H1 (cell line): ENCODE measurements at regions not wholly inside any gene's neighbourhood (a gene's known extent, or its start where the extent isn't known, plus 50 kb on each side); places are given as distances from the start of the nearest gene placed in this dataset.

ENCODE experiments used
- CTCF ChIA-PET: fragments of 300-600 bp; sonication (Branson Sonifier 250); formaldehyde crosslinking; loops from one replicate; lab custom pipeline; 2021; ENCODE audit not compliant: partially characterized antibody; lab: Charles Lee
- POLR2A ChIA-PET: fragments of 300-600 bp; sonication (Branson Sonifier 250); formaldehyde crosslinking; loops from one replicate; lab custom pipeline; 2021; ENCODE audit warnings: inconsistent platforms; ENCODE audit not compliant: partially characterized antibody; lab: Charles Lee
- DNase-seq, 2 experiments: peaks; one replicate each; pipeline versions ENCODE4 v3.0.0 to v3.0.0-alpha.2; 2010 to 2022; ENCODE audit warnings: low spot score in 2 of 2, low read depth in 1 of 2, mixed read lengths in 1 of 2
- FAIRE-seq: peaks from 2 replicates; lab custom pipeline; 2011; peaks lifted over from hg19 to GRCh38; lab: Jason Lieb, UNC
- H2AFZ ChIP-seq: 2 replicates; pipeline ENCODE4 v1.8.1; 2012; ENCODE audit warnings: low read length, inconsistent platforms
- H2AK5ac ChIP-seq: 2 replicates; pipeline ENCODE4 v1.6.1; 2013; ENCODE audit warnings: low read depth, low read length
- H2BK120ac ChIP-seq: replicated peaks from 2 replicates; pipeline ENCODE3; 2013; ENCODE audit warnings: low read depth, low read length, inconsistent platforms
- H2BK12ac ChIP-seq: 2 replicates; pipeline ENCODE4 v1.6.1; 2013; ENCODE audit warnings: low read depth, low read length
- H2BK15ac ChIP-seq: 2 replicates; pipeline ENCODE4 v1.6.1; 2013; ENCODE audit warnings: low read length
- H2BK20ac ChIP-seq: 2 replicates; pipeline ENCODE4 v1.6.1; 2013; ENCODE audit warnings: low read length
- H2BK5ac ChIP-seq: 2 replicates; pipeline ENCODE4 v1.6.1; 2013; ENCODE audit warnings: low read depth, low read length
- H3K14ac ChIP-seq: 2 replicates; pipeline ENCODE4 v1.6.1; 2013; ENCODE audit warnings: inconsistent platforms; ENCODE audit not compliant: insufficient read length
- H3K18ac ChIP-seq: 2 replicates; pipeline ENCODE4 v1.6.1; 2013; ENCODE audit warnings: low read length; ENCODE audit errors: extremely low read depth
- H3K23ac ChIP-seq: 2 replicates; pipeline ENCODE4 v1.6.1; 2013; ENCODE audit warnings: inconsistent platforms; ENCODE audit not compliant: insufficient read length
- H3K23me2 ChIP-seq: 2 replicates; pipeline ENCODE4 v1.6.1; 2013; ENCODE audit warnings: low read depth, low read length
- H3K27ac ChIP-seq: 2 replicates; pipeline ENCODE4 v1.6.1; 2011; ENCODE audit warnings: low read depth, low read length, inconsistent platforms
- H3K27me3 ChIP-seq, 4 experiments: replicated peaks in 1 of 4; 1 replicate in 1 of 4; 2 replicates in 3 of 4; pipeline versions ENCODE4 v1.6.1 to v1.8.1; 2011 to 2013; ENCODE audit warnings: low read length in 3 of 4, mild to moderate bottlenecking in 3 of 4, inconsistent platforms in 2 of 4, mixed read lengths in 2 of 4, moderate library complexity in 1 of 4; ENCODE audit not compliant: control insufficient read depth in 3 of 4, insufficient read depth in 3 of 4; ENCODE audit errors: extremely low read depth in 1 of 4
- H3K36me3 ChIP-seq, 4 experiments: 2 replicates each; pipeline versions ENCODE4 v1.6.1 to v1.8.1; 2011 to 2013; ENCODE audit warnings: mild to moderate bottlenecking in 4 of 4, low read length in 3 of 4, moderate library complexity in 2 of 4, control low read depth in 1 of 4, inconsistent platforms in 1 of 4; ENCODE audit not compliant: insufficient read depth in 4 of 4, control insufficient read depth in 2 of 4
- H3K4ac ChIP-seq: replicated peaks from 2 replicates; pipeline ENCODE3; 2013; ENCODE audit warnings: low read length, low read depth, mixed read lengths, inconsistent platforms; ENCODE audit not compliant: insufficient read length
- H3K4me1 ChIP-seq, 4 experiments: replicated peaks in 1 of 4; 1 replicate in 1 of 4; 2 replicates in 3 of 4; pipeline versions ENCODE4 v1.6.1 to v1.8.1; 2011 to 2013; ENCODE audit warnings: low read length in 3 of 4, inconsistent platforms in 2 of 4, mixed read lengths in 1 of 4; ENCODE audit not compliant: insufficient read depth in 4 of 4, control insufficient read depth in 3 of 4
- H3K4me2 ChIP-seq, 2 experiments: 2 replicates each; pipeline versions ENCODE4 v1.6.1 to v1.8.1; 2011 to 2013; ENCODE audit warnings: low read depth in 2 of 2, low read length in 2 of 2, control low read depth in 1 of 2, inconsistent platforms in 1 of 2, mild to moderate bottlenecking in 1 of 2; ENCODE audit not compliant: insufficient read depth in 1 of 2
- H3K4me3 ChIP-seq, 4 experiments: fragments of 200-600, 300-600 bp in 1 of 4; sonication (generic), shearing (Covaris generic), sonication (Bioruptor Twin) in 1 of 4; 2 replicates each; pipeline versions ENCODE4 v1.5.1 to v1.8.1; 2011 to 2016; ENCODE audit warnings: low read length in 4 of 4, low read depth in 3 of 4, control low read depth in 2 of 4, inconsistent platforms in 2 of 4, mild to moderate bottlenecking in 2 of 4, mixed read lengths in 1 of 4, moderate library complexity in 1 of 4; ENCODE audit not compliant: insufficient read depth in 2 of 4; ENCODE audit errors: extremely low read depth in 1 of 4
- H3K56ac ChIP-seq: replicated peaks from 2 replicates; pipeline ENCODE3; 2013; ENCODE audit warnings: low read depth, mild to moderate bottlenecking, mixed read lengths, low read length, inconsistent platforms; ENCODE audit not compliant: insufficient read length
- H3K79me1 ChIP-seq: 2 replicates; pipeline ENCODE4 v1.6.1; 2013; ENCODE audit warnings: low read depth, low read length, control low read depth
- H3K79me2 ChIP-seq, 2 experiments: 2 replicates each; pipeline versions ENCODE4 v1.6.1 to v1.8.1; 2012 to 2013; ENCODE audit warnings: low read length in 2 of 2, mild to moderate bottlenecking in 2 of 2, inconsistent platforms in 1 of 2; ENCODE audit not compliant: insufficient read depth in 2 of 2, control insufficient read depth in 1 of 2
- H3K9ac ChIP-seq, 4 experiments: replicated peaks in 1 of 4; 1 replicate in 1 of 4; 2 replicates in 3 of 4; pipeline versions ENCODE4 v1.6.1 to v1.8.1; 2011 to 2013; ENCODE audit warnings: low read depth in 3 of 4, low read length in 3 of 4, control low read depth in 2 of 4, mild to moderate bottlenecking in 2 of 4, moderate library complexity in 2 of 4, inconsistent platforms in 1 of 4; ENCODE audit errors: extremely low read depth in 1 of 4
- H3K9me3 ChIP-seq, 2 experiments: 2 replicates each; pipeline versions ENCODE4 v1.6.1 to v1.8.1; 2012 to 2013; ENCODE audit warnings: mild to moderate bottlenecking in 2 of 2, moderate library complexity in 2 of 2, control low read depth in 1 of 2, inconsistent platforms in 1 of 2, low read depth in 1 of 2, low read length in 1 of 2, mixed read lengths in 1 of 2; ENCODE audit not compliant: insufficient read depth in 2 of 2
- H4K20me1 ChIP-seq, 2 experiments: replicated peaks in 1 of 2; 2 replicates each; pipeline versions ENCODE3 to v1.8.1; 2011 to 2013; ENCODE audit warnings: inconsistent platforms in 2 of 2, low read length in 2 of 2, mild to moderate bottlenecking in 1 of 2; ENCODE audit not compliant: insufficient read depth in 2 of 2, control insufficient read depth in 1 of 2
- H4K5ac ChIP-seq: 2 replicates; pipeline ENCODE4 v1.6.1; 2013; ENCODE audit warnings: low read length, low read depth, mixed read lengths, inconsistent platforms; ENCODE audit not compliant: insufficient read length
- H4K8ac ChIP-seq: 2 replicates; pipeline ENCODE4 v1.8.0; 2013; ENCODE audit warnings: mild to moderate bottlenecking, moderate library complexity, low read length, inconsistent platforms; ENCODE audit not compliant: insufficient read depth; ENCODE audit errors: extremely low read depth
- H4K91ac ChIP-seq: replicated peaks from 2 replicates; pipeline ENCODE3; 2013; ENCODE audit warnings: low read length, mixed read lengths, inconsistent platforms; ENCODE audit not compliant: insufficient read length
- BCL11A ChIP-seq, 2 experiments: IDR thresholded peaks; one replicate each; pipeline ENCODE4 v1.6.1; 2011; ENCODE audit warnings: low read depth in 2 of 2, low read length in 2 of 2, mild to moderate bottlenecking in 2 of 2
- SP1 ChIP-seq: IDR thresholded peaks from 2 replicates; pipeline ENCODE4 v1.6.1; 2011; ENCODE audit warnings: low read depth, low read length
- WGBS, 2 experiments: shearing (Covaris generic) in 1 of 2; methylation state at CpG; one replicate each; pipeline versions ENCODE4 v1.1.6 to v1.1.7; 2013 to 2015; ENCODE audit warnings: low lambda C conversion rate in 2 of 2, mixed read lengths in 2 of 2, inconsistent platforms in 1 of 2, low coverage in 1 of 2, missing lambda C conversion rate in 1 of 2; ENCODE audit not compliant: insufficient replicate concordance in 2 of 2, insufficient coverage in 1 of 2, insufficient read length in 1 of 2; ENCODE audit errors: extremely low coverage in 1 of 2, missing lambda C conversion rate in 1 of 2; 5-methylcytosine and 5-hydroxymethylcytosine counted together

GRCh38 chr6:94894300-94894699 is 683.0 kb upstream of the MANEA start:
- Histone ChIP-seq H2BK120ac (no peak overlapping the region), H3K36me3 (no peaks in the 10 kb centered on the region), H3K79me2 (no peaks in the 10 kb centered on the region), H3K4me2 (no peak overlapping the region), H3K79me1 (no peaks in the 10 kb centered on the region), H2BK12ac (no peak overlapping the region), H3K23ac (no peak overlapping the region), H2BK5ac (no peak overlapping the region), H3K4me3 (no peak overlapping the region), H2BK15ac (no peak overlapping the region), H4K91ac (no peak overlapping the region), H4K20me1 (no peaks in the 10 kb centered on the region), H3K56ac (no peak overlapping the region), H3K27me3 (no peaks in the 10 kb centered on the region), H3K4me1 (no peaks in the 10 kb centered on the region), H3K9ac (no peak overlapping the region), H3K4ac (no peak overlapping the region), H4K5ac (no peak overlapping the region), H2AFZ (peak overlapping the region; percentile 18; the same call in 1 of the 2 replicates), H3K9me3 (no peaks in the 10 kb centered on the region), H3K23me2 (no peaks in the 10 kb centered on the region), H2BK20ac (no peak overlapping the region), H3K14ac (no peak overlapping the region), H3K27ac (no peak overlapping the region), H2AK5ac (no peak overlapping the region), H3K18ac (no peak overlapping the region), H4K8ac (no peak overlapping the region)
- ChIA-PET POLR2A (no interaction called here), CTCF (interaction anchor here (0.9 kb wide), 1 partner anchor 83 kb away, joined by 3 read pairs; no protein-coding TSS in a partner anchor)
- FAIRE-seq (no peak), DNase-seq (no peak)
- 85% methylated on average over 3 of the region's 3 CpGs; no CpG with 5 or more reads in 1 of the 2 experiments for WGBS, 2 experiments
- TF ChIP-seq SP1 (no peak), BCL11A (IDR thresholded peaks at IDR 0.05; ENCODE audit: low read depth in 2 of 2, low read length in 2 of 2) (no peak)
